Endodermal cell (in vitro differentiated cells): ENCODE measurements at regions not wholly inside any gene's neighbourhood (a gene's known extent, or its start where the extent isn't known, plus 50 kb on each side); places are given as distances from the start of the nearest gene placed in this dataset.

ENCODE experiments used
- DNase-seq: peaks from one replicate; pipeline ENCODE4 v3.0.0-alpha.2; 2017
- H3K27ac ChIP-seq: 2 replicates; pipeline ENCODE4 v1.5.1; 2013; ENCODE audit warnings: mild to moderate bottlenecking, low read depth, low read length, moderate library complexity
- H3K27me3 ChIP-seq: 2 replicates; pipeline ENCODE4 v1.6.1; 2013; ENCODE audit warnings: mild to moderate bottlenecking, low read length, moderate library complexity; ENCODE audit not compliant: insufficient read depth, control insufficient read depth, poor library complexity, severe bottlenecking
- H3K36me3 ChIP-seq: 2 replicates; pipeline ENCODE4 v1.7.0; 2013; ENCODE audit warnings: mild to moderate bottlenecking, low read length, moderate library complexity; ENCODE audit not compliant: control insufficient read depth, insufficient read depth
- H3K4me1 ChIP-seq: one replicate; pipeline ENCODE4 v1.7.0; 2013; ENCODE audit warnings: low read length; ENCODE audit not compliant: control insufficient read depth, insufficient read depth
- H3K4me3 ChIP-seq: 2 replicates; pipeline ENCODE4 v1.5.1; 2013; ENCODE audit warnings: mild to moderate bottlenecking, low read length, moderate library complexity
- H3K9ac ChIP-seq: 2 replicates; pipeline ENCODE4 v1.6.1; 2013; ENCODE audit warnings: mild to moderate bottlenecking, low read length, moderate library complexity; ENCODE audit not compliant: poor library complexity, severe bottlenecking; ENCODE audit errors: extremely low read depth
- H3K9me3 ChIP-seq: 2 replicates; pipeline ENCODE4 v1.6.1; 2013; ENCODE audit warnings: mild to moderate bottlenecking, low read length, moderate library complexity; ENCODE audit not compliant: control insufficient read depth
- H3K27ac Mint-ChIP-seq: 2 replicates; pipeline ENCODE4 v1.8.0; 2020; ENCODE audit warnings: mixed read lengths
- H3K27me3 Mint-ChIP-seq: 2 replicates; pipeline ENCODE4 v1.8.0; 2021; ENCODE audit warnings: mild to moderate bottlenecking, mixed read lengths; ENCODE audit not compliant: insufficient read depth
- H3K36me3 Mint-ChIP-seq: 2 replicates; pipeline ENCODE4 v1.8.0; 2020; ENCODE audit warnings: low read depth, mixed read lengths
- H3K4me1 Mint-ChIP-seq: 2 replicates; pipeline ENCODE4 v1.8.0; 2020; ENCODE audit warnings: mixed read lengths
- H3K4me3 Mint-ChIP-seq: 2 replicates; pipeline ENCODE4 v1.8.0; 2020; ENCODE audit warnings: mild to moderate bottlenecking, moderate library complexity, mixed read lengths
- H3K9me3 Mint-ChIP-seq: 2 replicates; pipeline ENCODE4 v1.8.0; 2020; ENCODE audit warnings: mild to moderate bottlenecking, mixed read lengths
- whole genome bisulfite sequencing, 2 experiments: methylation state at CpG; one replicate each; pipeline versions ENCODE4 v1.1.5 to v1.1.7; 2013; ENCODE audit warnings: missing lambda C conversion rate in 2 of 2, mixed read lengths in 1 of 2; ENCODE audit not compliant: insufficient coverage in 1 of 2, insufficient read length in 1 of 2; 5-methylcytosine and 5-hydroxymethylcytosine counted together
- TF ChIP-seq, protein P1 (sequence below): fragments of 200-600 bp; sonication (generic); conservative IDR thresholded peaks from 2 replicates; pipeline ENCODE4 v1.5.0; 2021; ENCODE audit warnings: antibody characterized with exemption, mild to moderate bottlenecking

DNA sequence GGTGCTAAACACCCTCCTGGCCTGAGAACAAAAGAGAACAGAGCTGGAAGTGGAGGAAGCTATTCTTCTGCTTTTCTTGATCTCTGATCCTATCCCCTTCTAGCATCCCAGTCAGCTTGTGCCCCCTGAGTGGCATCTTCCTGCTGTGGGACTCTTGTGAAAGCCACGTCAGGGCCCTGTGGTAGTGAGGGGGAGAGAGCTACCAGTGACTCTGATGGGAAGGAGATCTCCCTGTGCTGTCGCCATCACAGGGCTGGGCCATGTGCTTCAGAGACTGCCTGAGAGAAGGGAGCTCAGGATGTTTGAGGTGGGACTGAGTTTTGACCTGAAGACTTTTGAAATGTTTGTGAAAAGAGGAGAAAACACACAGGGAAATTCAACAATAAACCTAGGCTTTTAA is 107.6 kb upstream of the FUT8 start:
- H3K27me3 Mint-ChIP-seq = no peaks in the 10 kb centered on the region
- Histone ChIP-seq H3K27me3 (no peaks in the 10 kb centered on the region), H3K4me1 (peaks cover 19% of the 10 kb centered on the region), H3K36me3 (no peaks in the 10 kb centered on the region), H3K27ac (no peak overlapping the region), H3K9me3 (no peaks in the 10 kb centered on the region), H3K4me3 (no peak overlapping the region), H3K9ac (no peak overlapping the region)
- TF ChIP-seq, protein P1, sequence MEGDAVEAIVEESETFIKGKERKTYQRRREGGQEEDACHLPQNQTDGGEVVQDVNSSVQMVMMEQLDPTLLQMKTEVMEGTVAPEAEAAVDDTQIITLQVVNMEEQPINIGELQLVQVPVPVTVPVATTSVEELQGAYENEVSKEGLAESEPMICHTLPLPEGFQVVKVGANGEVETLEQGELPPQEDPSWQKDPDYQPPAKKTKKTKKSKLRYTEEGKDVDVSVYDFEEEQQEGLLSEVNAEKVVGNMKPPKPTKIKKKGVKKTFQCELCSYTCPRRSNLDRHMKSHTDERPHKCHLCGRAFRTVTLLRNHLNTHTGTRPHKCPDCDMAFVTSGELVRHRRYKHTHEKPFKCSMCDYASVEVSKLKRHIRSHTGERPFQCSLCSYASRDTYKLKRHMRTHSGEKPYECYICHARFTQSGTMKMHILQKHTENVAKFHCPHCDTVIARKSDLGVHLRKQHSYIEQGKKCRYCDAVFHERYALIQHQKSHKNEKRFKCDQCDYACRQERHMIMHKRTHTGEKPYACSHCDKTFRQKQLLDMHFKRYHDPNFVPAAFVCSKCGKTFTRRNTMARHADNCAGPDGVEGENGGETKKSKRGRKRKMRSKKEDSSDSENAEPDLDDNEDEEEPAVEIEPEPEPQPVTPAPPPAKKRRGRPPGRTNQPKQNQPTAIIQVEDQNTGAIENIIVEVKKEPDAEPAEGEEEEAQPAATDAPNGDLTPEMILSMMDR = no peak
- no peaks in the 10 kb centered on the region for H3K9me3 Mint-ChIP-seq
- no peaks in the 10 kb centered on the region for H3K36me3 Mint-ChIP-seq
- H3K4me3 Mint-ChIP-seq = no peak overlapping the region
- H3K27ac Mint-ChIP-seq = no peak overlapping the region
- no peak for DNase-seq
- 97 to 100% methylated on average over 1 to 2 of the region's 2 CpGs for WGBS, 2 experiments
- H3K4me1 Mint-ChIP-seq = peaks cover 38% of the 10 kb centered on the region

DNA sequence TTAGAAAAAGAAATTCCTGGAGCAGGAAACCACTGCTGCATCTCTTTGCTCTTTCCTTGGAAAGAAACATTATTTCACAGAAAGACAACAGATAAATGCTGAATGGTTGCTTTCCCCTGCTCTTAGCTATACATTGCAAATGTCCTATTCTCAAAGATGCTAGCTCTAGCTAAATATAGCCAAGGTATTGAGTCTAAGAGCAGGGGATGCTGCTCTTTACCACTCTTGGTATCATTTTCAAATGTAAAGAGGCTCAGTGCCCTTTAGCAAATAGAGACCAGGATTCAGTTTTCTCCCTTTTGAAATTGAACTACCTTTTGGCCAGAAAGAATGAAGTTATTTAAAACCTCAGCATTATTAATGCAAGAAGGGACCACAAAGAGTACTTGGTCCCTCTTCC is 104.0 kb upstream of the FUT8 start:
- no peaks in the 10 kb centered on the region for H3K9me3 Mint-ChIP-seq
- DNase-seq = no peak
- H3K4me1 Mint-ChIP-seq = peaks cover 13% of the 10 kb centered on the region
- Histone ChIP-seq H3K36me3 (no peaks in the 10 kb centered on the region), H3K4me3 (no peak overlapping the region), H3K27ac (no peak overlapping the region), H3K4me1 (peaks cover 6% of the 10 kb centered on the region), H3K9me3 (no peaks in the 10 kb centered on the region), H3K9ac (no peak overlapping the region), H3K27me3 (no peaks in the 10 kb centered on the region)
- H3K27ac Mint-ChIP-seq = no peak overlapping the region
- H3K27me3 Mint-ChIP-seq = no peaks in the 10 kb centered on the region
- no peaks in the 10 kb centered on the region for H3K36me3 Mint-ChIP-seq
- TF ChIP-seq, protein P1 = no peak
- no peak overlapping the region for H3K4me3 Mint-ChIP-seq

DNA sequence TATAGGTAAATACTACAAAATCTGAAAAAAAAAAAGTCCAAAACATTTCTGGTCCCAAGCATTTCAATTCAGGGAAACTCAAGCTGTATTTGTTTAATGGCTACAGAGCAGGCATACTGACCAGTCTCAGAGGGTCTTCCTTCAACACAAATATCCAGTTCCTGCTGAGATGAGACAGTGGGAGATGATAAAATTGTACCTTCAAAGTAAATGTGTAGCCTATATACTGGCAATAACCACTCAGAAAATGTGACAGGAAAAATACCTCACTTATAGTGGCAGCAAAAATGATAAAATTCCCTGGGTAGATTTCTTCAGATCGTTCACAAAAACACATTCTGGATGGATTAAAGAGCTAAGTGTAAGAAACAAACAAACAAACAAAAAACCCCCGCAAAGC is 102.0 kb upstream of the FUT8 start:
- no peak for DNase-seq
- H3K9me3 Mint-ChIP-seq = no peaks in the 10 kb centered on the region
- Histone ChIP-seq H3K4me3 (no peak overlapping the region), H3K4me1 (no peaks in the 10 kb centered on the region), H3K36me3 (no peaks in the 10 kb centered on the region), H3K9ac (no peak overlapping the region), H3K27ac (no peak overlapping the region), H3K27me3 (no peaks in the 10 kb centered on the region), H3K9me3 (no peaks in the 10 kb centered on the region)
- no peak overlapping the region for H3K4me3 Mint-ChIP-seq
- no CpG with 5 or more reads among the region's 2 CpGs for WGBS, 2 experiments
- H3K27ac Mint-ChIP-seq = no peak overlapping the region
- TF ChIP-seq, protein P1 = no peak
- H3K36me3 Mint-ChIP-seq = no peaks in the 10 kb centered on the region
- no peaks in the 10 kb centered on the region for H3K27me3 Mint-ChIP-seq
- peaks cover 5% of the 10 kb centered on the region for H3K4me1 Mint-ChIP-seq
